H4 (cell line): ENCODE measurements at regions not wholly inside any gene's neighbourhood (a gene's known extent, or its start where the extent isn't known, plus 50 kb on each side); places are given as distances from the start of the nearest gene placed in this dataset.
"Not testable (repeated sequence)": the region's sequence is repeated elsewhere in the genome, so short reads cannot be mapped to it uniquely, and the experiment has no call there.

Experiments
- DNase-seq: peaks from one replicate; pipeline ENCODE4 v3.0.0-alpha.2; 2015; ENCODE audit warnings: low spot score

GRCh38 chr3:39558775-39559306 lies 91.4 kb downstream of the MOBP start:
- DNase-seq = no peak

GRCh38 chr3:39559543-39559942 lies 92.1 kb downstream of the MOBP start:
- DNase-seq = no peak

GRCh38 chr3:39568508-39568907 lies 101.0 kb downstream of the MOBP start:
- no peak for DNase-seq

- DNase-seq = no peak
These were observed 101.6 kb downstream of the MOBP start for GRCh38 chr3:39569095-39569494.

GRCh38 chr3:39573392-39573791 lies 105.9 kb downstream of the MOBP start:
- DNase-seq = no peak

GRCh38 chr3:39577541-39577940 lies 110.1 kb downstream of the MOBP start:
- no peak for DNase-seq

GRCh38 chr3:39586215-39586614 lies 118.7 kb downstream of the MOBP start:
- not testable (repeated sequence) for DNase-seq

GRCh38 chr3:39587113-39587512 lies 119.6 kb downstream of the MOBP start:
- no peak for DNase-seq

GRCh38 chr3:39590806-39591205 lies 123.3 kb downstream of the MOBP start:
- DNase-seq = no peak

GRCh38 chr3:39592311-39593050 lies 125.0 kb downstream of the MOBP start:
- DNase-seq = no peak

GRCh38 chr3:39593341-39593740 lies 125.9 kb downstream of the MOBP start:
- DNase-seq = no peak

- DNase-seq = no peak
These were observed 133.8 kb downstream of the MOBP start for GRCh38 chr3:39601241-39601640.

- no peak for DNase-seq
These were observed 138.4 kb downstream of the MOBP start for GRCh38 chr3:39605837-39606236.

- no peak for DNase-seq
These were observed 158.7 kb downstream of the MOBP start for GRCh38 chr3:39626198-39626597.

- DNase-seq = no peak
These were observed 163.7 kb downstream of the MOBP start for GRCh38 chr3:39631136-39631535.

GRCh38 chr3:39637807-39638206 lies 170.3 kb downstream of the MOBP start:
- peak; percentile 33 for DNase-seq

- DNase-seq = no peak
These were observed 170.8 kb downstream of the MOBP start for GRCh38 chr3:39638301-39638700.

GRCh38 chr3:39639344-39640236 lies 169.8 kb upstream of the MYRIP start:
- peak; percentile 79 for DNase-seq

- no peak for DNase-seq
These were observed 168.1 kb upstream of the MYRIP start for GRCh38 chr3:39641274-39641673.

GRCh38 chr3:39644176-39644575 lies 165.2 kb upstream of the MYRIP start:
- no peak for DNase-seq

GRCh38 chr3:39651256-39651655 lies 158.2 kb upstream of the MYRIP start:
- not testable (repeated sequence) for DNase-seq

GRCh38 chr3:39651993-39652739 lies 157.2 kb upstream of the MYRIP start:
- DNase-seq = no peak
